Muscle of back (tissue), 3 donors: ENCODE measurements at regions not wholly inside any gene's neighbourhood (a gene's known extent, or its start where the extent isn't known, plus 50 kb on each side); places are given as distances from the start of the nearest gene placed in this dataset.

ENCODE experiments used
- DNase-seq, 3 donors: peaks; one replicate each; pipeline versions ENCODE4 v3.0.0 to v3.0.0-alpha.2; 2013

DNA sequence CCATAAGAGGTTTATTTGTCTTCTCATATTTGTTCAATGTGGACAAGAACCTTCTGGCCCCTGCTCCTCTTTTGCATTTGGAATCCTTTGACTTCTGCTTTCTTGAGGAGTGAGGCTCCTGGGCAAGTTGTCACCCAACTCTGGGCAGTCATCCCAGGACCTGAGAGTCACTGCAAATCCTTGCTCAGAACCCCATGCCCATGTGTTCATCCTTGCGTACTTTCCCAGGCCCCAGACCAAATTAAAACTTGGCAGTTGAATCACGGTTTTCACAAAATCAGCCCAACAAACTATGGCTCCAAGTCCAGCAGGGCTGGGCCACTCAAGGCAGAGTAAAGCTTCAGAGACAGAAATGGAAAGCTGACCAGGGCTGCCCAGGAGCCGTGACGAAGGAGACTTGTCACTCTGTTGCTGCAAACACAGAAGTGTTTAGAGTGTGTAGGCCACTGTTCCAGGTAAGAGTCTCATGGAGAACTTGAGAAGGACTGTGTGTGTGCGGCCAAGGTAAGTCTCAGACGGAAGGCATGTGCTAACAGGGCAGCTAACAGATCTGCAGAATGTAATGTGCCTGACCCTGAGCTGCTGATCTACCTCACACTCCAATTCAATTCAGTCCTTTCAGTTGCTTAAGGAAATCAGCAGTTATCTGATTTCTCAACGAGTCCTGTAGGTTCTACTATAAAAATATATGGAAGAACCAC is 549.4 kb upstream of the HS6ST1 start:
- DNase-seq = no peak

DNA sequence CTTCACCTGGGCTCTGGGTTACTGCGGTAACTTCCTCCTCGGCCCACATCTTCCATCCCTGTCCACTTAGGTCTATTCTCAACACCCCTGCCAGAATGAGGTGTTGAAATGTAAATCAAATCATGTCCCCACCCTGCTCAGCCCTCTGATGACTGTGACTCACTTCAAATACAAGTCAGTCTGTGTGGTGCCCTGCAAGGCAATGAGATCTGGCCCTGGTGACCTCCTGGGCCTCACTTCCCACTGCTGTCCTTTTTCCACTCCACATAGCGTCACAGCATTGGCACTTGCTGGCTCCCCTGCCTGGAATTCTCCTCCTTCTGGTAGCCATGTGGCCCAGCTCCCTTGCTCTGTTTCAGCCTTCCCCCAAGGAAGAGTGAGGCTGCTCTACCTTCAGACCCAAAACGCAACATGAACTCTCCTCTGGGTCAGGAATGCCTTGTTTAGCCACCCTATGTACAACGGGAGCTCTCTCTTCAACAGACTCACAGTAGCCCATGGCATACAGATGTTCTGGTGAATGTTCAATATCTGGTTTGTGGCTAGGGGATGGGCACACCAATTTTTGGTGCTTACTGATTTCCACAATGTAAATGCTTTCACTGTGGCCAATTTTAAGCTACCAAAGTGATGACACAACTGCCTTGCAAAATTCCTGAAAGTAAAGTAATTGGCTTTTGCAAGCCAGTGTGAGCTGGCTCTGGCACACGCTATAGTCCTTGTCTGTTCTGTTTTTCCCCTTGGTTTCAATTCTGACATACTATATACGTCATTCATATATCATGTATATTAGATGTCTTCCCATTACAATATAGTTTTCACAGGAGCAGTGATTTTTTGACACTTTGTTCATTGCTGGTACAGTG is 550.3 kb upstream of the HS6ST1 start:
- DNase-seq = peak in 1 of 3 donors; percentile 30

DNA sequence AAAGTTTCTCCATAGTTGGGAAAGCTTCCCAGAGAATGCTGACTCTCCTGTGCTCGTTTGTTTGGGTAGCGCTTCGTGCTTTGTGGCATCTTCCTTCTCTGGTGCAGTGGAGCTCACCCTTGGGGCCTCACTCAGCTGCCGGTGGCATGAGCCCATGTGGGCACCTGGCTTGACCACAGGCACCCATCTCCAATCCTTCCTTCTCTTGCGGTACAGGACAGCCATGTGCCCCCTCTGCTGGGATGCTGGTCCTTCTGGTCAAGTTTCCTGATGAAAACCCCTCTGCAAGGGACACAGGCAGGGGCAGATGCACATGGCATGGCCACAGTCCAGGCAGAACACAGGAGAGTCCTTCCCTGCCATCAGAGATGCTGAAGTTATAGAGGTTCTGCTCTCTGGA is 555.9 kb upstream of the HS6ST1 start:
- no peak for DNase-seq

DNA sequence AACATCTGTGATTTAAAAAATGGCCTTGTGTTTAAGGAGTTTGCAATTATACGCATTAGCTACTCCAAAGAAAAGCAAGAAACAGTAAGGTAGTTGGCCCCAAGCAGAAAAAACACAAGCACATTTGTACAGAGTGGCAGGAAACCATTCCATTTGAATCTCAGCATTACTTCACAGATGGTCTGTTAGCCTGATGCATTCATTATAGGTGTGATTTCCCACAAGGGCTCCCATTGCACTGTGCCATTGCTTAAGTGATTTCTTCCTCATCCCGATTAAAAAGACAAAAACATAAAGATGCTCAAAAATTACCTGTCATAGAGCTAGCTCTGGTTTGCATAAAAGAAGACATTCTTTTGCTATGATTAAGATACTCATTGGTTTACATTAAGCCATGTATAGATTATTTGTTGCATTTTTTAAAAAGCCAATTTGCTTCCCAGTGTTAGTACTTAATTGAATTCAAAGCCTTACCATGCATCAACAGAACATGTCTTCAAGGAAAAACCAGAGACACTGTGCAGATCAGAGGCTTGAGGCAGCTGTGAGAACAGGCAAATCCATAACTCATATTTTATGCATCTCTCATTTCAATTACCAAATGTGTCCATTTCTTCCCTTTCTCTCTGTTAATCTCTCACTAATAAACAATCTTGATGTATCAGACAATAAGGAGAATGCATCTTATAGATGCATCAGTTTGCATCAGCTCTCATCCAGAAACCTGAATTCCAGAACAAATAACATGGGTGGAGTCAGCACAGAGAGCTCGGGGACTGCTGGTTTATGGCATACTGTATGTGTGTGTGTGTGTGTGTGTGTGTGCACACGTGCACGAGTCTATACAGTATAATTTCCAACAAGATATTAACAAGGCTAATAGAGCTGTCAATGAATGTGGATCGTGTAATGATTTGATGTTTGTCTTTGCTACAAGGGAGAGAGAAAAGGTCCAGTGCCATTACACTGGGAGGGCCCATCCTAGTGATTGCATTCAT is 558.6 kb upstream of the HS6ST1 start:
- DNase-seq = no peak

DNA sequence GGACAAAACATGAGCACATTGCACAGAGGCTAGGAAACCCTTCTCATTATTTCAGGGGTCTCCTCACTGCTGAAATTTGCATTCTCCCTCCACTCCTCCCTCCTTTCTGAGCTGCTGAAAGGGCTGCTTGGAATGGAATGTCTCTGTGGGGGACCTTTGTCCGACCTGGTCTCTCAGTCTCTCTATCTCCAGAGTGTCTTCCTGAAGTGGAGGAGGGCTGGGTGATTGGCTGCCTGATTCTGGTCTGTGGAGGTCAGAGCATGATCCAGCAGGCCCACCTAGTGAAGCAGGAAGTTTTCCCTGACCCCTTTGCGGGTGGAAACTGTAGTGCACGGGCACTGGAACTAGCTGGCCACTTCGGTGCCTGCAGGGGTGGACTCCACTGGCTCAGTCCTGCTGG is 560.5 kb upstream of the HS6ST1 start:
- DNase-seq = no peak

DNA sequence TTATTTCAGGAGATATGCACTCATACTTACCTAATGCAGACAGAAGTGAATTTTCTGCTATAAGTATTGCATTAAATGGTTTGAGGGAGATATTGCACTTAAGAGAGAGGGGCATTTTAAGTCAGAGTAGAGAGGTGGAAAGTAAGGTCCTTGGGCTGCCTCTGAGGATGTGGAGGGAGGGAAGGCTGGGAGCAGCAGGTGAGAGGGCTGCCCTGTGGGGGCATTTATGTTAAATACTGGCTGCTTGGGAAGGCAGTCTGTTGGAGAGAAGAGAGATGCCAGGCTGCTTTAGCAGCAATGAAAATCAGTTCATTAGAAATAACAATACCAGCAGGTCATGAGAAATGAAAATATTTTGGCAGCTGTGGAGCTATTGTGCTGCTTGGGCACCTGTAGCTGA is 576.2 kb upstream of the HS6ST1 start:
- DNase-seq = no peak

DNA sequence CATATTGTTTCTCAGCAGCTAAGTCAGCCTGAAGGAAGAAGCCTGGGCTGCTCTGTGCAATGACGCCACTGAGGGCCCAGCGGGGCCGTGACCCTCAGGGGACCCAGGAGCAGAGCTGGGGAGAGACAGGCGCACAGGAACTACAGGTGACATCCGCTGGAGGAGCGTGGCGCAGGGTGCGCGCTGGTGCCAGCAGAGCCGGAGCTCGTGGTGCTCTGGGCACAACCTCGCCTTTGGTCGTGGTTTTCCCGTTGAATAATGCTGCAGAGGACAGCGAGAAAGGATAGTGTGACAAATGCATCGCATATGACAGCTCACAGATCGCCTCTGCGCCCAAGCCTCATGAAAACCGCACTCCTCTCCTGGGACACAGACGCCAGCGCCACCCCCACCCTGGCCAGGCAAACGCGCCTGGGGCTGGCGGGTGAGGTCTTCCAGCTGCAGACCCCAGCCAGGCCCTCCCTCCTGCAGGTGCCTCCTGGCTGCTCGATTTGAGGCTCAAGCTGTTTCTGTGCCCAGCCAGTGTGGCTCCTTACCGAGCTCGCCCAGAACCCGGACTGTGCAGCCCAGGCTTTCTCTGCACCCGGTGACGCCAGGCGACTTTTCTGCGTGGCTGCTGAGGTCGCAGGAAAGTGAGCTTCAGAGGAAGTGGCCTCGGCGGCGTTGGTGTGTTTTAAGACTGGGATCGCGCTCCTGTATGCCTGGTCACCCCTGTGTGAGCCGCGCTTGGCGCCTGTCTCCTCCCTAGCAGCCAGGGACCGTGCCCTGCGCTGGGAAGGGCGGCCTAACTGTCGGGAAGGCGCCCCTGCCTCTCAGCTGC is 583.1 kb upstream of the HS6ST1 start:
- peak in 1 of 3 donors; percentile 22 for DNase-seq

DNA sequence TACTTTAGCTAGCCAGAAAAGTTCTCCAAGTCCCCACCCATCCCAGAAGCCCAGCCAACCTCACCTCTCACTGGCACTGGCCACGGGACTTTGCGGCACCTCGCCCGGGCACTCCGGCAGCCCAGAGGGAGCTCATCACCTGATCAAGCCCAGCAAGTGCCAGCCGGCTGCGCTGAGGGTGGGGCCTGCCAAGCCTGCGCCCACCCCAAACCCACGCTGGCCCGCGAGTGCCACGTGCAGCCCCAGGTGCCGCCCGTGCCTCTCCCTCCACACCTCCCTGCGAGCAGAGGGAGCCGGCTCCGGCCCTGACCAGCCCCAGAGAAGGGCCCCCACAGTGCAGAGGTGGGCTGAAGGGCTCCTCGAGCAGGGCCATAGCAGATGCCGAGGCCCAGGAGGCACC is 585.0 kb upstream of the HS6ST1 start:
- DNase-seq = no peak

DNA sequence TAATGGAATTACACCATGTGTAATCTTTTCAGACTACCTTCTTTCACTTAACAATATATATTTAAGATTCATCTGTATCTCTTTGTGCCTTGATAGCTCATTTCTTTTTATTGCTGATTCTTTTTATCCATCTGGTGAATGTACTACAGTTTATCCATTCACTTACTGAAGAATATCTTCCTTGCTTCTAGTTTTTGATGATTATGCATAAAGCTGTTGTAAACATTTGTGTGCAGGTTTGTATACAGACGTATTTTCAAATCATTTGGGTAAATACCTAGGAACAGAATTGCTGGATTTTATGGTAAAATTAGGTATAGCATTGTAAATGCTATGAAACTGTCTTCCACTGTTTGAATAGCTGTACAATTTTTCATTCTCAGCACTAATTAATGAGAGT is 592.6 kb upstream of the HS6ST1 start:
- DNase-seq = no peak

DNA sequence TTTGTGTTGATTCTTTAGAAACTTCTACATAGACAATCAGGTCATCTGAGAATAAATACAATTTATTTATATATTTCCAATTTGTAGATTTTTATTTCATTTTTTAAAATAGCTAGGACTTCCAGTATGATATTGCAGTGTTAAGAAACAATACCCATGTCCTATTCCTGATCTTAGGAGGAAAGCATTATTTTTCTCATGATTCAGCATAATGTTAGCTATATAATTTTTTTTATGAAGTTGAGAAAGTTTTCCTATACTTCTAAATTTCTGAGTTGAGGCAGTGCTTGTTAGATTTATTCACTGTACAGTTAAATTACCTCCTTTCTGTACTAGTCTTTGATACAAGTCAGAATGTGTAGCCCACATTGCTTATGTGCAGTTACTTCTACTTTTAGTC is 595.7 kb upstream of the HS6ST1 start:
- no peak for DNase-seq

DNA sequence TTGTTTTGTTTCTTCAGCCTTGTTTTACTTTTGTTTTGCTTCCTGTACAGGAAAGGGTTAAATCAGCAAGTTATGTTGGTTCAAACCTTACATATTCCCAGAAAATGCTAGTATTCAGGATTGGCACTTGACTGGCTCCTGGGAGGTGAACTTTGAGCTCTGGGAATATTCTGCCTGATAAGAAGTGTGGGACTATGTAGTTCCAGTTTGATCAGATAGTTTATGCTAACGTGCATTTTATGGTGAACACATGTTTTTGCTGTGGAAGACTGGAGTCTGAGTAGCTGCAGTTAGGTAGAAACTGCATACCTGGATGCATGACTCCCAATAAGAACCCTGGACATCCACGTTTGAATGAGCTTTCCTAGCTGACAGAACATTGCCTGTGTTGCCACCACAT is 603.1 kb upstream of the HS6ST1 start:
- no peak for DNase-seq

DNA sequence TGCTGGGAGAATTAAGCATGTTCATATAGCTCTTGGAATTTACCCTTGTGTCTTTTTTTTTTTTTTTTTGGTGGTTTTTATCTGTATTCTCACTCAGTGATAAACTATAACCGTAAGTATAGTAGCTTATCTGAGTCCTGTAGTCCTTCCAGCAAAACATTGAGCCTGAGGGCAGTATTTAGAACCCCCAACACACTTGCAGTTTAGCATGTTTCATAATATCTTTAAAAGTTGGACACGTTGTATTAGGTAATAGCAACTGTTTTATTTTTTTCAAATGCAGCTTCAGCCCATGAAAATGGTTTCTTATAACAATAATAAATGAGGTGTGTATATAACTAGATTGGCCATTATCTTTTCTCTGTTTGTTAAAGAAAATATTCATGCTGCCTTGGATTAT is 603.5 kb upstream of the HS6ST1 start:
- no peak for DNase-seq

DNA sequence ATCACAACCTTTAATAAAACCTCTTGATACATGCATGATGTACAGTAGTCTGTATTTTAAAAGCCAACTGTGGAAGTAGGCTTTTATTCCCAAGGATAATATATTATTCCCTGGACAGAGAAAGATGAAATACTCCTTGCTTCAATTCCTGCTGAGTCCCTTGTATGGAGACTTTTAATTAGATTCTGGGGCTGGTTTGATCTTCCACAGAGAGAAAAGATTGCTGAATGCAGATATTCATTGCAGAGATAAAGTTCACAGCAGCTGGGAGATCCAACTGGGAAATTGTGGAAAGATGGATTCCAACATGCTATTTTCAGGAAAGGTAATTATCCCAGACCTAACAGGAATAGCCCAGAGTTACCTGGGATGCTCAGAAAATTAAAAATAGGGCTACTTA is 607.0 kb upstream of the HS6ST1 start:
- DNase-seq = no peak

DNA sequence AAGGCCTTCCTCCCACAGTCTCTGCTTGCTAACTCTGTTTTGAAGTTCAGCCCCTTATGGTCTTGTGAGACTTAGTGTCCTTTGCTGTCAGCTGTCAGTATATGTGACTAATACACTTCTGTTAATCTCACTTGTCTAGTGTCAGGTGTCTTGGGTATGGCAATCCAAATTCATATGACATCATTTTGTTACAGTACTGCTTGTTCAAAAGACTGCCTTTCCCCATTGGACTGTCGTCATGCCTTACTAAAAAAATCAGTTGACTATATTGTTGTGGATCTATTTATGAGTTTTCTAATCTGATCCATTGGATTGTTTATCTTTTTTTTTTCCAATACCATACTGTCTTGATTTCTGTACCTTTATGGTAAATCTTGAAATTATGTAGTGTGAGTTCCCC is 611.4 kb upstream of the HS6ST1 start:
- DNase-seq = no peak

DNA sequence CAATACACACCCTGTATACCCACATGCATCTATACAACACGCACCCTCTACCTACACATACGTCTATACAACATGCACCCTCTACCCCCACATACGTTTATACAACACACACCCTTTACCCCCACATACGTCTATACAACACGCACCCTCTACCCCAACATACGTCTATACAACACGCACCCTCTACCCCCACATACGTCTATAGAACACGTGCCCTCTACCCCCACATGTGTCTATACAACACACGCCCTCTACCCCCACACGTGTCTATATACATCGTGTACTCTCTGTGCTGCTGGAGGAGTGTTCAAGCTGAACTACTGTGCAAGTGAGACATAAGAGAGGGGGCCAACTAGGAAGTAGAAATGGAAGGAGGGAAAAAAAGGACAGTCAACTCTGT is 621.7 kb upstream of the HS6ST1 start:
- no peak for DNase-seq

DNA sequence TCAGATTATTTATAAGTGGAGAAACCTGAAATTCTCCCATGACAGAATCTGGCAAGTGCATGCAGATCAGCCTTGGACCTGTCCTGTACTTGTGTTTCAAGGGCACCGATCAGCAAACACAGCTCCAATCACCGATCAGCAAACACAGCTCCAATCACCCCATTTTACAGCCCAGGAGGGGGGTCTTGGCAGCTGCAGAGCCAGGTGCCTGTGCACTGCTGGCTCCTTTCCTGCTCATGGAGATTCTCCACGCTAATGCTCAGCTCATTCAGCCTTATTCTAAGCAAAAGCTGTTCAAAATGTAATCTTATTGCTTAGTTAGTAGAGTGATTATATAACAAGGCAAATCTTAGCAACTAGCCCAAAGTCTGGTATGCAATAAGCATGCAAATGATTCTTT is 623.1 kb upstream of the HS6ST1 start:
- DNase-seq = no peak

DNA sequence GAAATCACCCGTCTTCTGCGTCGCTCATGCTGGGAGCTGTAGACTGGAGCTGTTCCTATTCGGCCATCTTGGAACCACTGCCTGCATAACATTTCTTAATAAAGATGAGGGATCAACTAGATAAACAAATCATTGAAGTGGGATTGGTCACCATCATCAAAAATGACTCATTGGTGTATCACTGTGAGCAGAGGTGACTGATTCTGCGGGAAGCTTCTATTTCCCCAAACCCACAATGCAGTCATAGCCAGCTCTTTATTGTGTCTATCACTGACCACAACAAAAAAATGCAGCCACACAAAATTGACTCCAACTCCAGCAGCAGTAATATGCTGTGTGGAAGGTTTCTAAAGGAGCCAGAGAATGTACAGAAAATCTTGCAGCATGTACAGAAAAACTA is 630.7 kb upstream of the HS6ST1 start:
- no peak for DNase-seq

DNA sequence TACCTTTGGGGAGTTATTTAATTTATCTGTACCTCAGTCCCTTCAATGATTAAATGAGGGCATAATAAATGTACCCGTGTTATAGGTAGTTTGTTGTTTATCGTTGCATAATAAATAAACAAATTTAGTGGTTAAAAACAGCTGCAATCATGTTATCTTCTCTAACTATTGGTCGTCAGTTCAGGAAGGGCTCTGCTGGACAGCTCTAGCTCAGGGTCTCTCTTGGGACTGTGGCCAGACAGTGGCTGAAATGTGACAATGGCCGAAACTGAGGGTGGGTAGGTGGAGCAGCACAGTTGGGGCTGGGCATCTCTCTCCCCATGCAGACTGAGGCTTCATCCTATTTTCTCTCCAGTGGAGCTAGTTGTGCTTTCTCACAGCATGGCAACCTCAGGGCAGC is 632.1 kb upstream of the HS6ST1 start:
- DNase-seq = no peak

DNA sequence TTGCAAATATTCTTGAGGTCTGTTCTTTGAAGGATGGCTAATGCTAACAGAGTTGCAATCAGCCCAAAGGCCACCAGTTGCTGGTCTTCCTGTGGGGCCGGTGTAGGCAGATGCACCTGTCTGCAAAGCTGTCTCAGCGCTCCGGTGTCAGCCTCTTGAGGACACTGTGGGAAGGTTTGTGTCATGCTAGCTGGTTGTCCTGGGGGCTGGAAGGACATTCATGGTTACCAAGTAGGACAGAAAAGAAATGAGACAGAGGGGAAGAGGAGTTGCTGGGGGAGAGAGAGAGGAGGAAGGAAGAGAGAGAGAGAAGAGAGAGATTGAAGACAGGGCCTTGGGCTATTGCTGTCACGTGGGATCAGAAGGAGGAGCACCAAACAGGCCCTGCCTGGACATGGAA is 639.6 kb upstream of the HS6ST1 start:
- DNase-seq = no peak

DNA sequence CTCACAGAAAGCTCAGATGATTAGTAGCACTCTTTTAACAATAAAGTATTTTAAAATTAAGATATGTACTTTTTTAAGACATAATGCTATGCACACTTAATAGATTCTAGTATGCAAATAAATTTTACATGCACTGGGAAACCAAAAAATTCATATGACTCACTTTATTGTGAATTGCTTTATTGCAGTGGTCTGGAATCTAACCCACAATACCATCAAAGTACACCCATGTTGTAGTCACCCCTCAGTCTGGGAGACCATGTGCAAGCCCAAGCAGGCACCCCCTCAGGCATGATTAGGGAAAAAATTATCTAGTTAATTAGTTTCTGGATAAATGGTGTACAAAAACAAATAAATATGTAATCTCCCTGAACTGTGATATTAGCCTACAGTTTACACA is 649.0 kb upstream of the HS6ST1 start:
- DNase-seq = no peak

DNA sequence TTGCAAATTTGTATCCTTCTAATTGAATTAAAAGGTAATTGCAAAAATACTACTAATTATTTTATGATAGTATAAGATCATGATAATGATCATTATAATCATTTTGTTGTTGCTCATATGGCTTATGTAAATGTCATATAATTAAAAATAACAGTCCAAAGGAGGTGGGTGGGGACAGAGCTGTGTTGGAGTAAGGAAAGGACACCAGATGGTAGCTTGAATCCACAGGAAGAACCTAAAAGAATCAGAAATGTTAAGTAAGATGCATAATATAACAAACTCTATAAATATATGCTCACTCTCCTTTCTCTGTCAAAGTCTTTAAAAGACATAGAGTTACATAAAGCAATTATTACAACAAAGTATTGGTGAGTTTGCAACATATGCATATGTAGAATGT is 650.7 kb upstream of the HS6ST1 start:
- no peak for DNase-seq
